HAP-1 (cell line): ENCODE measurements at regions not wholly inside any gene's neighbourhood (a gene's known extent, or its start where the extent isn't known, plus 50 kb on each side); places are given as distances from the start of the nearest gene placed in this dataset.
A peak's percentile ranks its signal among the peaks of the same experiment; 100 is the strongest.

Experiments
- DNase-seq, 2 experiments: peaks; one replicate each; pipeline ENCODE4 v3.0.0-alpha.2; 2016 to 2020; ENCODE audit warnings: low spot score in 2 of 2
- H3K27me3 ChIP-seq: fragments of 250-450 bp; sonication (Bioruptor Pico); 2 replicates; pipeline ENCODE4 v1.5.1; 2020; ENCODE audit warnings: low read depth, mild to moderate bottlenecking, moderate library complexity
- H3K36me3 ChIP-seq: fragments of 250-450 bp; sonication (Bioruptor Pico); replicated peaks from 2 replicates; pipeline ENCODE4 v1.5.1; 2020; ENCODE audit warnings: mild to moderate bottlenecking
- H3K4me1 ChIP-seq: fragments of 250-450 bp; sonication (Bioruptor Pico); 2 replicates; pipeline ENCODE4 v1.5.1; 2020; ENCODE audit warnings: mild to moderate bottlenecking
- H3K4me3 ChIP-seq: fragments of 250-450 bp; sonication (Bioruptor Pico); 2 replicates; pipeline ENCODE4 v1.5.1; 2020; ENCODE audit warnings: mild to moderate bottlenecking, moderate library complexity
- H3K9me3 ChIP-seq: fragments of 250-450 bp; sonication (Bioruptor Pico); 2 replicates; pipeline ENCODE4 v1.5.1; 2020; ENCODE audit warnings: mild to moderate bottlenecking, moderate library complexity
- in situ Hi-C: fragments of 300-500 bp; cut with MboI; formaldehyde crosslinking; loops from 3 replicates; pipeline ENCODE4 v1.14.3; 2020; ENCODE audit warnings: low sequenced_read_pairs, inconsistent platforms, mixed read lengths

DNA sequence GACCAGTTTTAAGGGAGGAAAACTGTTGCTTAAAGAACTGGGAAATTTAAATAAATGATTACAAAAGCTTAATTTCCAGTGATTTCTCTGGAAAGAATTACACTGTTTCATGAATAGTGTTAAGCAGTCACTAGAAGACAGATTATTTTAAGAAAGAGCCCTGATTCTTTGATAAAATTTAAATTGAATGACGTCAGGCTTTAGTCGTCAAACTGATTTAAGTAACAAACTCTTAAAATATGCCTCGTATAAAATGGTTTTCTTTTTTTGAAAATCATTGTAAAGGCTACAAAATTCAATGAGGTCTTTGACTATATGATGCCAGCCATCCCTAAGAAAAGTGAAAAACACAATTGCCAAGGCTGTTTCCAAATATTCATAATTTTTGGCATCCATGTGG lies 465.0 kb downstream of the NR4A2 start:
- in situ Hi-C loops: no loop called here
- H3K36me3 ChIP-seq: no peaks in the 10 kb centered on the region
- no peak for DNase-seq
- no peaks in the 10 kb centered on the region for H3K9me3 ChIP-seq
- no peaks in the 10 kb centered on the region for H3K4me1 ChIP-seq
- H3K27me3 ChIP-seq: no peaks in the 10 kb centered on the region
- no peak overlapping the region for H3K4me3 ChIP-seq

- no peak overlapping the region for H3K4me3 ChIP-seq
- no peak for DNase-seq
- no peaks in the 10 kb centered on the region for H3K4me1 ChIP-seq
- H3K36me3 ChIP-seq: no peaks in the 10 kb centered on the region
- in situ Hi-C loops: no loop called here
- no peaks in the 10 kb centered on the region for H3K27me3 ChIP-seq
- H3K9me3 ChIP-seq: no peaks in the 10 kb centered on the region
Observed at GRCh38 chr2:155866477-155866876, 466.0 kb downstream of the NR4A2 start.

DNA sequence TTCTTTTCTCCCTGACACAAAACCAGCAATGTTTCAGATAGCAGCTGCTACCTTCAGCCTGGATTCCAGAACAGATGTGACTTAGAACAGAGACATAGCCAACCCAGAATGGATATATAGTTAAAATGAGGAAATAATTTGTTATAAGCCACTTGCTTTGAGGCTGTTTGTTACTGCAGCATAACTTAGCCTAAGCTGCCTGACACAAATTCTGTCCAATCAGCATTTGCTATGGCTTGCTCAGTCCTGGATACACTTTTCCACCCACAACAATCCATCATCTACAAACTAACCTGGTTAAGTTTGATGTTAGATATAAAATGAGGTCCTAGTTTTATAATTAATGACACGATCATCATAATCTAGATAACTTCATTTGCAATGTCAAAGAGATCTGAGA lies 480.4 kb downstream of the NR4A2 start:
- Histone ChIP-seq H3K27me3 (no peaks in the 10 kb centered on the region), H3K4me1 (no peaks in the 10 kb centered on the region), H3K9me3 (no peaks in the 10 kb centered on the region), H3K4me3 (no peak overlapping the region), H3K36me3 (no peaks in the 10 kb centered on the region)
- in situ Hi-C loops: no loop called here
- DNase-seq: no peak

DNA sequence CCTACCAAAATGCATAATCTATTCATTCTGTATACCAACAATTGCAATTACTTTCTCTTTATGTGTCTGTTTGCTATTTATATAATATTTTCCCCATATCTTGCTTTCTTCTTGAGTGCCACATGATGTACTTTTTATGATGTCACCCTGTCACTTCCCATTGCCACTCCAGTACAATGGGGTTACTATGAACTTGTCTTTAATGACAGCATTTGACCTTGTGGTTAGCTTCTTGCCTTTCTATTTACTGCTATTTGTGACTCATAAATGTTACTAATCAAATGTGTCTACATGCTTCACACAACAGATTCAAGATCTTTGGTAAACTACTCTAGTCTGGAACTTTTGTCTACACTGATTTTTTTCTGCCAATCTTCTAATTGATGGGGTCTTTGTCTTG lies 486.3 kb downstream of the NR4A2 start:
- peaks cover 5% of the 10 kb centered on the region for H3K4me1 ChIP-seq
- H3K27me3 ChIP-seq: no peaks in the 10 kb centered on the region
- no peaks in the 10 kb centered on the region for H3K9me3 ChIP-seq
- no peak for DNase-seq
- H3K4me3 ChIP-seq: no peak overlapping the region
- in situ Hi-C loops: no loop called here
- H3K36me3 ChIP-seq: no peaks in the 10 kb centered on the region

- peaks cover 8% of the 10 kb centered on the region for H3K4me1 ChIP-seq
- H3K36me3 ChIP-seq: no peaks in the 10 kb centered on the region
- H3K4me3 ChIP-seq: no peak overlapping the region
- no peaks in the 10 kb centered on the region for H3K9me3 ChIP-seq
- H3K27me3 ChIP-seq: no peaks in the 10 kb centered on the region
- in situ Hi-C loops: no loop called here
- no peak for DNase-seq
Observed at GRCh38 chr2:155844461-155844860, 488.1 kb downstream of the NR4A2 start.

DNA sequence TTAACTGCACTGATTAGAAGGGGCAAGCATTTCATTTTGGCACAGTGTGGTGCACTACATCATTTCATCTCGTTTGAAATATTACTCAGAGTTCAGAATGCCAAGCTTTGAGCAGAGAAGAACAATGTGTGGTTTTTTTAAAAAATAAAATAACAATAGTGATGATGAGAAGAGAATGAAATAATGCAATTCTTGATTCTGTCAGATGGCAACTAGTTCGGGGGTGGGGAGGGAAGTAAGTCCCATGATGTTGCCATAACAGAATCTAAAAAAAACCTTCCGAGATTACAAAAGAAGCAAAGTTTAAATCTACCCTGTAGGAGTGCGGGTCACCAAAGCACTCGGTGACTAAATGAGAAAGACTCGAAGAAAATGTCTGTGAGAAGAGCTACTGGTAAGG lies 490.4 kb downstream of the NR4A2 start:
- H3K4me1 ChIP-seq: peaks cover 8% of the 10 kb centered on the region
- in situ Hi-C loops: no loop called here
- no peak overlapping the region for H3K4me3 ChIP-seq
- H3K27me3 ChIP-seq: no peaks in the 10 kb centered on the region
- no peaks in the 10 kb centered on the region for H3K36me3 ChIP-seq
- no peaks in the 10 kb centered on the region for H3K9me3 ChIP-seq
- no peak for DNase-seq

- in situ Hi-C loops: no loop called here
- Histone ChIP-seq H3K4me1 (peaks cover 8% of the 10 kb centered on the region), H3K9me3 (no peaks in the 10 kb centered on the region), H3K27me3 (no peaks in the 10 kb centered on the region), H3K36me3 (no peaks in the 10 kb centered on the region), H3K4me3 (no peak overlapping the region)
- peak in 1 of 2 experiments; percentile 17 for DNase-seq
Observed at GRCh38 chr2:155841442-155841841, 491.1 kb downstream of the NR4A2 start.

GRCh38 chr2:155840661-155841060 lies 491.9 kb downstream of the NR4A2 start:
- Histone ChIP-seq H3K36me3 (no peaks in the 10 kb centered on the region), H3K4me3 (no peak overlapping the region), H3K4me1 (peaks cover 8% of the 10 kb centered on the region), H3K27me3 (no peaks in the 10 kb centered on the region), H3K9me3 (no peaks in the 10 kb centered on the region)
- in situ Hi-C loops: no loop called here
- no peak for DNase-seq

GRCh38 chr2:155839991-155840390 lies 492.5 kb downstream of the NR4A2 start:
- DNase-seq: no peak
- Histone ChIP-seq H3K4me3 (no peak overlapping the region), H3K4me1 (peaks cover 8% of the 10 kb centered on the region), H3K27me3 (no peaks in the 10 kb centered on the region), H3K9me3 (no peaks in the 10 kb centered on the region), H3K36me3 (no peaks in the 10 kb centered on the region)
- in situ Hi-C loops: no loop called here

- Histone ChIP-seq H3K4me1 (peaks cover 8% of the 10 kb centered on the region), H3K4me3 (no peak overlapping the region), H3K27me3 (no peaks in the 10 kb centered on the region), H3K36me3 (no peaks in the 10 kb centered on the region), H3K9me3 (no peaks in the 10 kb centered on the region)
- in situ Hi-C loops: no loop called here
- no peak for DNase-seq
Observed at GRCh38 chr2:155839436-155839835, 493.1 kb downstream of the NR4A2 start.

DNA sequence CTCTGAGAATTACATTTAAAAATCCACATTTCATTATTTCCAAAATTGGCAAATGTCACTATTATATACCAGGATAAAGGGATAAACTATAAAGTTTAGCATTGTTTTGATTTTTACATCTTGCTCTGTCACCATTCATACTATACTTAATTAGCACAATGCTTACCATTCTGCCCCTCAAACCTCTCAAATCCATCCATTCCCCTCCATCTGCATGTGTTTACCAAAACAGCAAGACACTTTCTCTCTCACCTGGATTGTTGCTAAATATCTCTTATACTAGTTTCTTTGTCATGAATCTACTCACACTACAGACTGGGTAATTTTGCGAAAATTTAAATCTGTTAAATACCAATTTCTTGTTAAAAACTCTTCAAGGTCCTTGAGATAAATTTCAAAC lies 496.1 kb downstream of the NR4A2 start:
- Histone ChIP-seq H3K9me3 (no peaks in the 10 kb centered on the region), H3K36me3 (no peaks in the 10 kb centered on the region), H3K4me3 (no peak overlapping the region), H3K27me3 (no peaks in the 10 kb centered on the region), H3K4me1 (peaks cover 4% of the 10 kb centered on the region; the same call in 1 of the 2 replicates)
- no peak for DNase-seq
- in situ Hi-C loops: no loop called here

DNA sequence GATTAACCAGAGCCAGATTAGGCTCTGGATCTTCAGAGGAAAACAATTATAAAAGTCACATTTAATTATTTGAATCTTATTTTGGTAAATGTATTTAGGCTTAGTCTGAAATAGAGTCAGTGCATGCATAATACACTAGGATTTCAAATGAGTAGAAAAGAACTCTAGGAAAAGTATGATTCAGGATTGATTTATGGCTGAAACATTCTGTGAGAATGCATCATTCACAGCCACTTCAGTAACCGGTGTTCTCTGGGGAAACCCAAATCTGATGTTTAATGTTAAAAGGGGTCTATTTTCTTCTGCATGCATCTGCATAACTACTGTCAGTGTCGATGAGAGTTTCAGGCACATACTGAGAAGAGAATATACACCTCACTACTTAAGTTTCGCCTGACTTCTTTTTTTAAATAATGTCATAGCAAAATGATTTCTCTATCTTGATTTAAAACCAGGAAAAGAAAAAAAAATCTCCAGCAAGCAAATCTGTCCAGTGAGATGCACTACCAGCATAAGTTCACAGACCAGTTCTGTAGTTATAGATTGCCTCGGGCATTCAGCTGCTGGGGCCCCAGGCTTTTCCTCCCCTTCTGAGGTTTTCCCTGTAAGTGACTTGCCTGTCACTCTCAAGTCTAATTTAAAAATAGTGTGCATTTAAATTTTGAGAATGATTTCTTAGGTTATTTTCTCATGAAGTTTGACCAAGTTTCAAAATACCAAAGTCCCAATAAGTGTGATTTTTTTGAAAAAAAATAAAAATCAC lies 501.5 kb downstream of the NR4A2 start:
- DNase-seq: no peak
- Histone ChIP-seq H3K4me3 (no peak overlapping the region), H3K27me3 (no peaks in the 10 kb centered on the region), H3K4me1 (no peaks in the 10 kb centered on the region), H3K36me3 (no peaks in the 10 kb centered on the region), H3K9me3 (no peaks in the 10 kb centered on the region)
- in situ Hi-C loops: no loop called here

DNA sequence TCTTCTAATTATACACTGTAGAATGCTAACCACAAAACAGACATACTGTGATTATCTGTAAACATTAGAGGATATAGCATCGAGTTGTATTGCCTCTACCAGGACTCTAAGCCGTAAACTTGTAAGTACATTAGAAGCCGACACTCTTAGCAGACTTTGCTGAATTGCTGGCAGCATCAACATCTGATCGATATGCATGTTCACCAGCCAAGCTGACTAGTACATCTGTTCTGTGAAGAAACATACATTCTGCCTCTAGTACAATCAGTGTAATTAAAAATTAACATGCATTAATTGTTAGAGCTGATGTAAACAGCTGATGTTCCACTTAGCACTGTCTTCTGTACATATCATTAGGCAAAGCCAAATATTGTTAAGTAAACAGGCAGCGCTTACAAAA lies 502.2 kb downstream of the NR4A2 start:
- H3K27me3 ChIP-seq: no peaks in the 10 kb centered on the region
- no peaks in the 10 kb centered on the region for H3K4me1 ChIP-seq
- in situ Hi-C loops: no loop called here
- H3K36me3 ChIP-seq: no peaks in the 10 kb centered on the region
- no peak overlapping the region for H3K4me3 ChIP-seq
- no peaks in the 10 kb centered on the region for H3K9me3 ChIP-seq
- DNase-seq: no peak

DNA sequence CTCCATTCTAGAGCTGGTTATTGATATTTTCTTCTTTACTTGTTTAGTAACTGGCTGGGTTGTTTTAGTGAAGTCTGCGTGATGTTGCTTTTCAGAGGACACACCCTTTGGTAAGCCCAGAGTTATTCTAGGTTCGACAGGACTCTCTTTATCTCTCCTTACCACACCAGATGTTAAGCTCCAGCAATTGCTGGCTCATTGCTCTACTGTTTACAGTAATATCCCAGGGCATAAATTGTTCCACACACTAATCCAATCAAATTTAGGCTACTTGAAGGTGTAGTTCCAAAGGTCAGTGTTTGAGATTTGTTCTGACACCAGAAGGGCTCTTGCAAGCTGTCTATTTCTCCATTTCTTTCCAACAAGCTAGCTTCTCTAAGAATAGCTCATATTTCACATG lies 506.6 kb downstream of the NR4A2 start:
- in situ Hi-C loops: no loop called here
- DNase-seq: no peak
- Histone ChIP-seq H3K27me3 (no peaks in the 10 kb centered on the region), H3K4me3 (no peak overlapping the region), H3K4me1 (no peaks in the 10 kb centered on the region), H3K9me3 (no peaks in the 10 kb centered on the region), H3K36me3 (no peaks in the 10 kb centered on the region)

GRCh38 chr2:155815851-155816250 lies 516.7 kb downstream of the NR4A2 start:
- Histone ChIP-seq H3K4me3 (no peak overlapping the region), H3K4me1 (no peaks in the 10 kb centered on the region), H3K9me3 (no peaks in the 10 kb centered on the region), H3K36me3 (no peaks in the 10 kb centered on the region), H3K27me3 (no peaks in the 10 kb centered on the region)
- in situ Hi-C loops: loop anchor here (25.0 kb wide), 1 partner anchor 429 kb away; no protein-coding TSS in a partner anchor
- DNase-seq: peak; percentile 51 to 57
